Skeletal muscle tissue (tissue), 3 donors: ENCODE measurements at regions not wholly inside any gene's neighbourhood (a gene's known extent, or its start where the extent isn't known, plus 50 kb on each side); places are given as distances from the start of the nearest gene placed in this dataset.
"Not testable (repeated sequence)": the region's sequence is repeated elsewhere in the genome, so short reads cannot be mapped to it uniquely, and the experiment has no call there.

ENCODE experiments used
- H3K27ac ChIP-seq: one replicate; pipeline ENCODE4 v1.7.0; 2013; ENCODE audit warnings: mild to moderate bottlenecking, low read depth, low read length, inconsistent platforms
- H3K27me3 ChIP-seq, 3 donors: one replicate each; pipeline ENCODE4 v1.7.0; 2013; ENCODE audit warnings: low read length in 3 of 3; ENCODE audit not compliant: control insufficient read depth in 3 of 3, insufficient read depth in 3 of 3
- H3K36me3 ChIP-seq, 3 donors: one replicate each; pipeline ENCODE4 v1.7.0; 2013; ENCODE audit warnings: low read length in 3 of 3; ENCODE audit not compliant: control insufficient read depth in 3 of 3, insufficient read depth in 3 of 3
- H3K4me1 ChIP-seq, 3 donors: one replicate each; pipeline ENCODE4 v1.7.0; 2013; ENCODE audit warnings: low read length in 3 of 3, mild to moderate bottlenecking in 3 of 3; ENCODE audit not compliant: control insufficient read depth in 3 of 3, insufficient read depth in 3 of 3
- H3K4me3 ChIP-seq, 3 donors: one replicate each; pipeline ENCODE4 v1.7.0; 2013; ENCODE audit warnings: low read length in 3 of 3
- H3K9ac ChIP-seq, 3 donors: one replicate each; pipeline ENCODE4 v1.7.0; 2013; ENCODE audit warnings: low read length in 3 of 3, mild to moderate bottlenecking in 3 of 3, moderate library complexity in 2 of 3, low read depth in 1 of 3
- H3K9me3 ChIP-seq, 3 donors: one replicate each; pipeline ENCODE4 v1.7.0; 2013; ENCODE audit warnings: low read length in 3 of 3; ENCODE audit not compliant: control insufficient read depth in 3 of 3
- donor health status: Osteomylitis.

DNA sequence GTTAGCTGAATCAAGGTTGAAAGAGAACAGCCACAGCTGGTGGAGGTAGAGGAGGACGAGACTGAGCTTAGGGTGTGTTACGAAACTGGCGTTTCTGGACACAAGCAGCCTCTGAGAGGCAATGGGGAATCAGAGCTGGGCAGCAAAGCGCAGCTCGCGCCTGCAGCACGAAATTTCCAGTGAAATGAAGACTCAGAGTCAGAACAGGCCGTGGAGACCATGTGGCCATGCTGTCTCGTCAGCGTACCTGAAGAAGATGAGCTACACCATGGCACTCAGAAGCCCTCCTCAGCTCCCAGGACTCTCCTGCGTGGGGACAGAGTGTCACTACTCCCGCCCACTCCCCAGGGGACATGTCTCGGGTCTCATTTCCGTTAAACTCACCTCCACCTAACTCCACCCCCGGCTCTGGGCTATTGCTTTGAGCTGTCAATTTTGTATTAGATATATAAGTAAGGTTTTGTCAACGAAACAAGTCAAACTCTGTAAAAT, 256.9 kb downstream of the ERMARD start:
- H3K36me3 ChIP-seq, result no peaks in the 10 kb centered on the region
- H3K27me3 ChIP-seq, result peaks cover 0 to 7% (median under 1%) of the 10 kb centered on the region in 3 donors
- peaks cover 11 to 15% (median 13%) of the 10 kb centered on the region in 3 donors for H3K4me1 ChIP-seq
- H3K9me3 ChIP-seq, result peaks cover 0 to 3% (median 3%) of the 10 kb centered on the region in 3 donors
- no peak overlapping the region for H3K27ac ChIP-seq
- no peak overlapping the region for H3K9ac ChIP-seq
- H3K4me3 ChIP-seq, result no peak overlapping the region

DNA sequence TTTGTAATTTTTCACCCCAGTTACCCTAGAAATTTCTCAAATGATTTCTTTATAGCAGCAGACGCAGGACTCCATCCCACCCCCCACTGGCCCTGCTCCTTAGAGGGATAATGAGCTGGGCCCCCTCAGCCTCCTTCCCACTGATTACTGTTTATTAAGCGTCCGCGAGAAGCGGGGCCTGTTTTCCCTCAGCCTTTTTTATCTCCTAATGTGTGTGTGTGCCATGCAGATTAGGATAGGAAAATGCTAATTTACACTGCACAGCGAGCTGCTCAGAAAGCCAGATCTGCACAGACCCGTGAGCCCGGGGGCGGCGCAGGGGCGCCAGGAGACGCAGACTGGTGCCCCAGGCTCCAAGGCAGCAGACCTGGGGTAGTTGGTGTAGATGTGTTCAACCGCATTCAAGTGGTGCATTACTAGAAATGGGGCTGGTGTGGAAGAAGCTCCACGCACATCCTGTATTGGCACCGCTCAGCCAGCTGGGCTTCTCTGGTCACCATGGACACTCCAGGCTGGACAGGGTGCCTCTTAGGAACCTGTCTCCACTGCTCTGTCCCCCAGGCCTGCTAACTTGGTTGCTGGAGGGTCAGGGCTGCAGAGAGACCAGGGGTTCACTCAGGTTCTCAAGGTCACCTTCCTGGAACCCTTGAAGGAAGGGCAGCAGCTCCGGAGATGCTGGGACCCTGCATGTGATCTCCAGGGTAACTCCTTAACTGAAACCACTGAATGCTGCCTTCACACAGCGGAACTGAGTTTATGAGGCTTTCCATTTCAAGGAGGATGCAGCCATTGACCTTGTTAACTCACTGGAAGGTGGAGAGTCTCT, 256.3 kb downstream of the ERMARD start:
- Histone ChIP-seq H3K27ac (no peak overlapping the region), H3K9me3 (peaks cover 0 to 3% (median 0%) of the 10 kb centered on the region in 3 donors), H3K4me3 (no peak overlapping the region), H3K4me1 (peaks cover 11 to 15% (median 13%) of the 10 kb centered on the region in 3 donors), H3K36me3 (no peaks in the 10 kb centered on the region), H3K9ac (no peak overlapping the region), H3K27me3 (peaks cover 0 to 7% (median 0%) of the 10 kb centered on the region in 3 donors)

DNA sequence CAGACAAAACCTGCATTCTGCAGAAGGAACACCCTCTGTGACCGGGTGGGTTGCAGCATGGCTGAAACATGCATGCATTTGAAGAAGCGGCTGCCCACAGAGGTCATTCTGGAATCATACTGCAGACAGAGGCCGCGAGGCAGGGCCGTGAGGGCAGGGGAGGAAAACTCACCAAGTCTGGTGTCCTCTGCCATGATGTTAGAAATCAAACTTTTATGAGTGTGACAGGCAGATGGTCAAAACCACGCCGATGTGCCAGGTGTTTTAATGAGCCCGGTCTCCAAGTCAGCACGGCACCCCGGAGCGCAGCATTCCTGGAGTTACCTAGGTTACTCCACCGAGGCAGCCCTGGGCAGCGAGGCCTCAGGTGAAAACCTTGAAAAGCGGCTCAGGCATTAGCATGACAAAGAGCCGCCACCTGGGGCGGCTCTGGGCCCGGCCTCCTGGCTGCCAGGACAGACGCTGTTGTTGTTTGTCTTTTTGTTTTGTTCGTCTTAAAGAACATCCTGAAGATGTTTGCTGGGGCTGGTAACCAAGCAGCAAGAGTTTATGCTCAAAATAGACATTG, 255.6 kb downstream of the ERMARD start:
- H3K4me3 ChIP-seq, result no peak overlapping the region
- H3K36me3 ChIP-seq, result no peaks in the 10 kb centered on the region
- no peak overlapping the region for H3K9ac ChIP-seq
- peaks cover 0 to 3% (median 0%) of the 10 kb centered on the region in 3 donors for H3K9me3 ChIP-seq
- H3K27ac ChIP-seq, result no peak overlapping the region
- H3K27me3 ChIP-seq, result peaks cover 0 to 7% (median 0%) of the 10 kb centered on the region in 3 donors
- H3K4me1 ChIP-seq, result peaks cover 11 to 15% (median 13%) of the 10 kb centered on the region in 3 donors

DNA sequence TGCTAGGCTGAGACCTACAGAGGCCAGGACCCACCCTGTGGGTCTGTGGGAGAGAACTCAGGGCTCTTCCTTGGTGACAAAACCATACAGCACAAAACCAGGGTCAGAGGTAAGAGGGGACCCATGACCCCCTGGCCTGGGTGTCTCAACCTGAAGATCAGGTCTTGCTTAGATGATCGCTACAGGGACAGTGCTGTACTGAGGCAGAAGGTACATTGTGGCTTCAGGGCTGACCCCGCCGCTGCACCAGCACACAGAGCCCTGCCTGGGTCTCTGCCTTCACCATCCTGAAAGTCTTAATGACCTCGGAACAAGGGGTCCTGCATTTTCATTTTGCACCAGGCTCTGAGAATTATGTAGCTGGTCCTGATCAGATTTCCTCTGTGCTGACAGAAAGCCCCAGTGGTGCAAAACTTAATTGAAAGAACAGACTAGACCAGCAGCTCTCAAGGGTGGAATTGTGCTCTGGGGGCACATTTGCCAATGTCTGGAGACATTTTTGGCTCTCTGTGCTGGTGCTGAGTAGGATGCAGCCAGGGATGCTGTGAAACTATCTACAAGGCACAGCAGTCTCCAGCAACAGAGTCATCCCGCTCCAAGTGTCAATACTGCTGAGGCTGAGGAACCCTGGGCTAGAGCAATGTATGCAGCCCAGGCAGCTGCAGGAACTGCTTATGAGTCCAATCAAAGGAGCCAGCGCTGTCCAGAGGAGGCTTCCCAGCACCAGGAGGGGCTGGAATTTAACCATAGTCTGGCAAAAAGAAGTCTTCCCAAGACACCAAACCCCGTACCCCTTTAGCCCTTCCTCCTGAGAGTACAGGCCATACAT, 254.9 kb downstream of the ERMARD start:
- peaks cover 8 to 10% (median 9%) of the 10 kb centered on the region in 3 donors for H3K4me1 ChIP-seq
- no peak overlapping the region for H3K27ac ChIP-seq
- no peak overlapping the region for H3K4me3 ChIP-seq
- peaks cover 0 to 7% (median 0%) of the 10 kb centered on the region in 3 donors for H3K27me3 ChIP-seq
- H3K9me3 ChIP-seq, result peaks cover 0 to 3% (median 0%) of the 10 kb centered on the region in 3 donors
- no peak overlapping the region for H3K9ac ChIP-seq
- no peaks in the 10 kb centered on the region for H3K36me3 ChIP-seq

DNA sequence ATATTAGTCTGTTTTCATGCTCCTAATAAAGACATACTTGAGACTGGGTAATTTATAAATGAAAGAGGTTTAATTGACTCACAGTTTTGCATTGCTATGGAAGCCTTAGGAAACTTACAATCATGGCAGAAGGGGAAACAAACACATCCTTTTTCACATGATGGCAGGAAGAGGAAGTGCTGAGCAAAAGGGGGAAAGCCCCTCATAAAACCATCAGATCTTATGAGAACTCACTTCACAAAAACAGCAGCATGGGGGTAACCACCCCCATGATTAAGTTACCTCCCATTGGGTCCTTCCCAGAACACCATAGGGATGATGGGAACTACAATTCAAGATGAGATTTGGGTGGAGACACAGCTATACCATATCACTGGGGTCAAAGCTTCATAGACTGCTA, 254.2 kb downstream of the ERMARD start:
- Histone ChIP-seq H3K27me3 (peaks cover 0 to 7% (median 0%) of the 10 kb centered on the region in 3 donors), H3K4me3 (no peak overlapping the region), H3K36me3 (no peaks in the 10 kb centered on the region), H3K4me1 (peaks cover 2 to 3% (median 3%) of the 10 kb centered on the region in 3 donors), H3K9ac (no peak overlapping the region), H3K9me3 (peaks cover 0 to 3% (median 0%) of the 10 kb centered on the region in 3 donors), H3K27ac (no peak overlapping the region)

DNA sequence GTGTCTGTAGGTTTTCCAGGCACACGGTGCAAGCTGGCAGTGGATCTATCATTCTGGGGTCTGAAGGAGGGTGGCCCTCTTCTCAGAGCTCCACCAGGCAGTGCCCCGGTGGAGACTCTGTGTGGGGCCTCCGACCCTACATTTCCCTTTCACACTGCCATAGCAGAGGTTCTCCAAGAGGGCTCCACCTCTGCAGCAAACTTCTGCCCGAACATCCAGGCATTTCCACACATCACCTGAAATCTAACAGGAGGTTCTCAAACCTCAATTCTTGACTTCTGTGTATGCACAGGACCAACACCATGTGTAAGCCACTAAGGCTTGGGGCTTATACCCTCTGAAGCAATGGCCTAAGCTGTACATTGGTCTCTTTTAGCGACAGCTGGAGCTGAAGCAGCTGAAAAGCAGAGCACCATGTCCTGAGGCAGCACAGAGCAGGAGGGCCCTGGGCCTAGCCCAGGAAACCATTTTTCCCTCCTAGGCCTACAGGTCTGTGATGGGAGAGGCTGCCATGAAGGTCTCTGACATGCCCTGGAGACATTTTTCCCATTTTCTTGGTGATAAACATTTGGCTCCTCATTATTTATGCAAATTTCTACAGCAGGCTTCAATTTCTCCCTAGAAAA, 253.3 kb downstream of the ERMARD start:
- Histone ChIP-seq H3K36me3 (no peaks in the 10 kb centered on the region), H3K9me3 (peaks cover 0 to 3% (median 0%) of the 10 kb centered on the region in 3 donors), H3K27me3 (peaks cover 0 to 7% (median 0%) of the 10 kb centered on the region in 3 donors), H3K27ac (no peak overlapping the region), H3K9ac (no peak overlapping the region), H3K4me3 (no peak overlapping the region), H3K4me1 (no peaks in the 10 kb centered on the region)

DNA sequence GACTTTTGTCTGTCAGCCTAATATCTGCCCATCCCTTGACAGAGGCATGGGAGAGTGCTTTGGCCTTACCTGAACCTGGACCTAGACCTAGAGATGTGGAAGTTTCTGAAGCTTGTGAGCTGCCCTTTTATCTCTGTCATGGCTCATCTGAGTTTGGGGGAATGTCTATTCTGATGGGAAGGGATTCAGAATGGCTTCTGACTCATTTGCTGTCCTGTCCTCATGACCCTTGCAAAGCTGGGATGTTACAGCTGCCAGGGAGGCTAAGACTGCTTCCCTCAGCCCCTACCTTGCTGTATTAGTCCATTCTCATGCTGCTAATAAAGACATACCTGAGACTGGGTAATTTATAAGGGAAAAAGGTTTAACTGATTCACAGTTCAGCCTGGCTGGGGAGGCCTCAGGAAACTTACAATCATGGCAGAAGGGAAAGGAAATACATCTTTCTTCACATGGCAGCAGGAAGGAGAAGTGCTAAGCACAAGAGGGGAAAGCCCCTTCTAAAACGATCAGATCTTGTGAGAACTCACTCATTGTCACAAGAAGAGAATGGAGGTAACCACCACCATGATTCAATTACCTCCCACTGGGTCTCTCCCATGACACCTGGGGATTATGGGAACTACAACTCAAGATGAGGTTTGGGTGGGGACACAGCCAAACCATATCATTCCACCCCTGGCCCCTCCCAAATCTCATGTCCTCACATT, 252.2 kb downstream of the ERMARD start:
- Histone ChIP-seq H3K9me3 (peaks cover 0 to 3% (median 0%) of the 10 kb centered on the region in 3 donors), H3K4me3 (no peak overlapping the region), H3K4me1 (no peaks in the 10 kb centered on the region), H3K9ac (no peak overlapping the region), H3K36me3 (no peaks in the 10 kb centered on the region), H3K27ac (no peak overlapping the region), H3K27me3 (peaks cover 0 to 7% (median 0%) of the 10 kb centered on the region in 3 donors)

DNA sequence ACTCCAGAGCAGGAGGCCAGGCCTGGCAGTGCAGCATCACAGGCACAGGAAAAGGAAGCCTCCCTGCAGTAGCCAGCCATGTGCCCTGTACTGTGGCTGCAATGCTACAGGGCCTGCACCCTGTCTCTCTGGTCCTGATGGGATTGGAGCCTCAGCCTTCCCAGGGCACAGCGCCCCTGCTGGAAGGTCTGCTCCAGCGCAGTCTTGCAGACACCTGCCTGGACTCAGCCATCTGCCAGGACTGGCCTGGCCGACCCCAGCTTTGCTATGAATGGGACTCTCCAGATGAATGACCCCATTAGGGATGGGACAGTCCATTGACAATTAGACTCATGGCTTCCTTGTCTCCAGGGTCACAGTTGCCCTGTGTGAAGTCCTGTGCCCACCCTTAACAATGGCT, 251.6 kb downstream of the ERMARD start:
- H3K4me1 ChIP-seq, result no peaks in the 10 kb centered on the region
- H3K27me3 ChIP-seq, result peaks cover 0 to 5% (median 0%) of the 10 kb centered on the region in 3 donors
- no peak overlapping the region for H3K4me3 ChIP-seq
- H3K9me3 ChIP-seq, result peaks cover 0 to 3% (median 0%) of the 10 kb centered on the region in 3 donors
- H3K27ac ChIP-seq, result no peak overlapping the region
- no peak overlapping the region for H3K9ac ChIP-seq
- H3K36me3 ChIP-seq, result no peaks in the 10 kb centered on the region

DNA sequence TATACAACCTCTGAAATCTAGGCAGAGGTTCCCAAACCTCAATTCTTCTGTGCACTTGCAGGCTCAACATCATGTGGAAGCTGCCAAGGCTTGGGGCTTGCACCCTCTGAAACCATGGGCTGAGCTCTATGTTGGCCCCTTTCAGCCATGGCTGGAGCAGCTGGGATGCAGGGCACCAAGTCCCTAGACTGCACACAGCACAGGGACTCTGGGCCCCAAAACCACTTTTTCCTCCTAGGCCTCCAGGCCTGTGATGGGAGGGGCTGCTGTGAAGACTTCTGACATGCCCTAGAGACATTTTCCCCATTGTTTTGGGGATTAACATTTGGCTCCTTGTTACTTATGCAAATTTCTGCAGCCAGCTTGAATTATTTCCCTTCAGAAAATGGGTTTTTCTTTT, 250.4 kb downstream of the ERMARD start:
- not testable (repeated sequence) for H3K4me3 ChIP-seq, H3K9ac ChIP-seq, H3K9me3 ChIP-seq, H3K36me3 ChIP-seq, H3K4me1 ChIP-seq, H3K27ac ChIP-seq, H3K27me3 ChIP-seq
